HG03571 (cell line): ENCODE measurements at regions not wholly inside any gene's neighbourhood (a gene's known extent, or its start where the extent isn't known, plus 50 kb on each side); places are given as distances from the start of the nearest gene placed in this dataset.

Source experiments
- ATAC-seq: cut with Tn5 transposase; IDR thresholded peaks from one replicate; pipeline ENCODE4 v1.9.1; 2021; ENCODE audit not compliant: unreplicated experiment

- no peak for ATAC-seq
Measured at GRCh38 chr3:24595796-24596195, 101.1 kb upstream of the THRB start.

GRCh38 chr3:24596626-24597025, 102.0 kb upstream of the THRB start:
- no peak for ATAC-seq

GRCh38 chr3:24598695-24599470, 104.2 kb upstream of the THRB start:
- no peak for ATAC-seq

- ATAC-seq, result no peak
Measured at GRCh38 chr3:24601066-24601939, 106.7 kb upstream of the THRB start.

- ATAC-seq, result no peak
Measured at GRCh38 chr3:24604215-24604614, 109.6 kb upstream of the THRB start.

GRCh38 chr3:24605511-24606028, 110.9 kb upstream of the THRB start:
- no peak for ATAC-seq

GRCh38 chr3:24607281-24607680, 112.6 kb upstream of the THRB start:
- ATAC-seq, result no peak

- no peak for ATAC-seq
Measured at GRCh38 chr3:24608701-24609390, 114.2 kb upstream of the THRB start.

GRCh38 chr3:24614359-24614758, 119.7 kb upstream of the THRB start:
- no peak for ATAC-seq

- no peak for ATAC-seq
Measured at GRCh38 chr3:24615177-24615576, 120.5 kb upstream of the THRB start.

GRCh38 chr3:24616110-24616829, 121.6 kb upstream of the THRB start:
- no peak for ATAC-seq

GRCh38 chr3:24622138-24622537, 127.5 kb upstream of the THRB start:
- ATAC-seq, result no peak

- ATAC-seq, result no peak
Measured at GRCh38 chr3:24622696-24623225, 128.1 kb upstream of the THRB start.

- no peak for ATAC-seq
Measured at GRCh38 chr3:24623657-24624056, 129.0 kb upstream of the THRB start.

GRCh38 chr3:24624938-24625681, 130.5 kb upstream of the THRB start:
- no peak for ATAC-seq

- ATAC-seq, result no peak
Measured at GRCh38 chr3:24628523-24629258, 134.0 kb upstream of the THRB start.

- ATAC-seq, result no peak
Measured at GRCh38 chr3:24631481-24631880, 136.8 kb upstream of the THRB start.

- ATAC-seq, result no peak
Measured at GRCh38 chr3:24639061-24639460, 144.4 kb upstream of the THRB start.
